ENCODE measurements at regions not wholly inside any gene's neighbourhood (a gene's known extent, or its start where the extent isn't known, plus 50 kb on each side); places are given as distances from the start of the nearest gene placed in this dataset.
A peak's percentile ranks its signal among the peaks of the same experiment; 100 is the strongest.

GRCh38 chr10:123557366-123558108, 108.6 kb upstream of the GPR26 start:
- no peak for DNase-seq (ENCODE audit: low read depth, low spot score)

DNA sequence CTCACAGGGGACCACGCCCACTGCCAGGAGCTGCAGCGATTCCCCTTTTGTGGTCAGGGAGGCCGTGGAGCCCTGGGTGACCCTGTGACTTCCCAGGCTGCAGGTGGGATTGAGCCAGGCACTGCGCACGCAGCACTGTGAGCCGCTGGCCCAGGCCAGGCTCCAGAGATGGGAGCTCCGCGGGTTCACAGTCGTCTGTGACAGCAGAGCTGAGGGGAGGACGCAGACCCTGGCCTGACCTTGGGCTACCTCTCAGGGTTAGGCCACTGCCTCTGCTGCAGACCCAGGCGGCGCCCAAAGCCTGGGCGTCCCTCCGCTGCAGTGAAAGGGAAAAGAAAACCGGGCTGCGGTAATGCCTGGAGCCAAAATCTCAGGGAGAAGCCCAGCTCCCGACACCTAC, 107.5 kb upstream of the GPR26 start:
- no peak for DNase-seq (ENCODE audit: low read depth, low spot score)

DNA sequence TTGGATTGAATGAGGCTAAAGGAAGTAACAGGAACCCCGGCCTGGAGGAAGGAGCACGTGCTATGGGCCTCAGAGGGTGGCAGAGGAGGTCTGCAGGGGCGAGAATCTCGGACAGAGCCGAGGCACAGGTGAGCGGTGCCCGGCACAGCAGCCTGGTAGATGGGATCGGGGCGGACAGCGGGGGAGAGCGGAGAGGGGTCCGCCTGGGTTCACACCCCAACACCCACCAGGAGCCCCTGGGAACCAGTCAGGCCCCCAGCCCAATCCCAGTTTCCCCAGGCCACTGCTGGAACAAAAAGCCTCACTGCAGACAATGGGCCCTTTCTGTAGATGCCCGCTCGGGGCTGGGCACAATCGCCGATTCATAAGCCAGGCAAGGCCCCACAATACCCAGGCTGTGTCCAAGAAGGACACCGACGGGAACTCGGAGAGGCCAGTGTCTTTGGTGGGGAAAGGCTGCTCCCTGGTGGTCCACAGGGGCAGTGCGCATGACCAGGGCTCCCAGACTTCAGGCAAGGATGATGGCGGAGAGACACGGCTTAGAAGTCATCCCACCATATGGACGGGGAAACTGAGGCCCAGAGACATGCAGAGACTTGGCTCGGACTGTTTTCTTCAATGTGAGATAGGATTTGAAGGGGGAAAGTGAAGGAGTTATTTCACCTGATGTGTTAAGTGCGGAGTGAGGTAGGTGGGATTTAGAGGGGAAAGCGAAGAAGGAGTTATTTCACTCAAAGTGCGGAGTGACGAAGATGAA, 106.9 kb upstream of the GPR26 start:
- peak; percentile 40 for DNase-seq (ENCODE audit: low read depth, low spot score)

DNA sequence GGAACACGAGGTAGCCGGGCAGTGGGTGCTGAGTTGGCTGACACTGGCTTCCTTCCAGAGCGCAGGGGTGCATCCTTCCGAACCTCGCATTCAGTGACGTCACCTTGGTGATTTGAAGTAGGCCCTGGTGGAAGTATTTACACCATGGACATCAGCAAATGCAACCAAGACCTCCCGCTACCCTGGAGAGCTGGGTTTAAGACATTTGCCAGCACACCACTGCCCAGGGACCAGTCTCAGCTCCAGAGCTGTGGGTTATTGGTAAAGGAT, 106.4 kb upstream of the GPR26 start:
- no peak for DNase-seq (ENCODE audit: low read depth, low spot score)

GRCh38 chr10:123560301-123561140, 105.6 kb upstream of the GPR26 start:
- DNase-seq (ENCODE audit: low read depth, low spot score), result no peak

GRCh38 chr10:123561141-123561440, 105.1 kb upstream of the GPR26 start:
- DNase-seq (ENCODE audit: low read depth, low spot score), result no peak

- DNase-seq (ENCODE audit: low read depth, low spot score), result no peak
Measured at GRCh38 chr10:123562387-123562786, 103.8 kb upstream of the GPR26 start.

- no peak for DNase-seq (ENCODE audit: low read depth, low spot score)
Measured at GRCh38 chr10:123562811-123563580, 103.2 kb upstream of the GPR26 start.

DNA sequence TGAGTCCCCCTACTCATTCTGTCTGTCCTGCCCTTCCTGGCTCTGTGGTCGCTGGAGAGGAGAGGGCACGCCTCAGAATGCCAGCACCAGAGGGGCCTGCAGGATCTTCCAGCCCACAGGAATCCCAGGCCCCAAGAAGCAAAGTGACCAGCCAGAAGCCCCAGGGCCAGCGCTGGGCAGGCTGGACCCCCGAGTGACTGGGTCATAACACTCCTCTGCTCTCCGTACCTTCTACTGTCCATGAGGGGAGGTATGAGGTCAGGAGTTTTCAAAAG, 102.6 kb upstream of the GPR26 start:
- DNase-seq (ENCODE audit: low read depth, low spot score), result no peak

- no peak for DNase-seq (ENCODE audit: low read depth, low spot score)
Measured at GRCh38 chr10:123563994-123564393, 102.2 kb upstream of the GPR26 start.

- no peak for DNase-seq (ENCODE audit: low read depth, low spot score)
Measured at GRCh38 chr10:123564631-123565030, 101.5 kb upstream of the GPR26 start.

- no peak for DNase-seq (ENCODE audit: low read depth, low spot score)
Measured at GRCh38 chr10:123565691-123566660, 100.2 kb upstream of the GPR26 start.

DNA sequence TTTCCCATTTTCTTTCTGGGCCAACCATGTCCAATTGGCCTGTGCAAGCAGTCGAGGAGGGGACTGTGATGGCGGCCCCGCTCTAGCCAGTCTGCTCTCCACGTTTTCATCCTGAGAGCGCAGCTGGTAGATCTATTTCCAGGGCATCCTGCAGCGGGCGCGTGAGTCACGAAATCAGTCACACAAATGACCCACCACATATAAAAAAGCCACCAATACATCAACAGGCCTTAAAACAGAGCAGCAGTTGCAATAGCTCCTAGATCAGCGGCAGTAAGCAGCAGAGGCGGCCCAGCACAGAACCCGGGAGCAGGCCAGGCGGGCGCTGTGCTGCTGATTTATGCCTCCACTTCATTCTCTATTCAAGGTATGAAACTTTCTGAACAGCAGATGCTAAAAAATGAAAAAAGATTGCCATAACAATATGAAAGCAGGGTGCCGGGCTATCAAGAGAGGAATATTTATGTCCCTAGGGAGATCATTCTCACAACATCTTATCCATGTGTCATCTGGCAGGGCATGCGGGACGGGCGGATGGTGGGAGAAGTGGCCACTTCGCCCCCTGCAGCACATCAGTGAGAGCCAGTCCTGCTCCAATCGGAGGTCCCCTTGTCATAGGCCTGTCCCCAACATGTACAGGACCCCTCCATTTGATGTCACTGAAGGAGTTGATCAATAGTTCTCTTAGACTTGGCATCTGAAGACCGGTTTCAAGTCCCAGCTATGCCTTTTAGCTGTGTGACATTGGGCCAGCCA, 98.0 kb upstream of the GPR26 start:
- DNase-seq (ENCODE audit: low read depth, low spot score), result no peak

GRCh38 chr10:123568751-123569150, 97.4 kb upstream of the GPR26 start:
- no peak for DNase-seq (ENCODE audit: low read depth, low spot score)

DNA sequence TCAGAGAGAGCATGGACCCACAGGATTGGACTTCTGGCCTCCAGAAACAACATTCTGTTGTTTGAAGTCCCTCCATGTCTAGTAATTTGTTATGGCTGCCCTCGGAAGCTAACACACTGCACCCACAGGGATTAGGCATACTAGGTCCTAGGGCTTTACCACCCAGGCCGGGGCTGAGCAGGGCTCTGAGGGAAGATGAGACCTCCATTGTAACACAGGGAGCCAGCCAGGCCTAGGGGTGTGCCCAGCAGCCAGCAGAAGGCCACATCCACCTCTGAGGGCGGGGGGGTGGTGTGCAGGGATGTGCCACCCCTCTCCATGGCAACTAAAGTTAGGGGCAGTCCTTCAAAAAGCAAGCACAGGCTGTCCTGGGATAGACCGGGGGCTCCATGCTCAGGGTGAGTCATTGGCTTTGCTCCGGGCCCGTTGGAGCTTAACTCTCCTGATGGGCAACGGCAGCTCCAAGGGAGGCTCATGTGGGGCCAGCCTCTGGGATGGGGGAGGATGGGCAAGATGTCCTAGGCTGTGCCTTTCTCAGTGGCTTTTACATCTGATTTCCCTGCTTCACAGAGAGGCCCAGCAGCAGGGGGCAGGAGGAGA, 96.6 kb upstream of the GPR26 start:
- no peak for DNase-seq (ENCODE audit: low read depth, low spot score)

- DNase-seq (ENCODE audit: low read depth, low spot score), result no peak
Measured at GRCh38 chr10:123570051-123570897, 95.9 kb upstream of the GPR26 start.

GRCh38 chr10:123570898-123571515, 95.1 kb upstream of the GPR26 start:
- no peak for DNase-seq (ENCODE audit: low read depth, low spot score)

GRCh38 chr10:123571978-123572377, 94.2 kb upstream of the GPR26 start:
- DNase-seq (ENCODE audit: low read depth, low spot score), result no peak
